ENCODE measurements at regions not wholly inside any gene's neighbourhood (a gene's known extent, or its start where the extent isn't known, plus 50 kb on each side); places are given as distances from the start of the nearest gene placed in this dataset.

DNA sequence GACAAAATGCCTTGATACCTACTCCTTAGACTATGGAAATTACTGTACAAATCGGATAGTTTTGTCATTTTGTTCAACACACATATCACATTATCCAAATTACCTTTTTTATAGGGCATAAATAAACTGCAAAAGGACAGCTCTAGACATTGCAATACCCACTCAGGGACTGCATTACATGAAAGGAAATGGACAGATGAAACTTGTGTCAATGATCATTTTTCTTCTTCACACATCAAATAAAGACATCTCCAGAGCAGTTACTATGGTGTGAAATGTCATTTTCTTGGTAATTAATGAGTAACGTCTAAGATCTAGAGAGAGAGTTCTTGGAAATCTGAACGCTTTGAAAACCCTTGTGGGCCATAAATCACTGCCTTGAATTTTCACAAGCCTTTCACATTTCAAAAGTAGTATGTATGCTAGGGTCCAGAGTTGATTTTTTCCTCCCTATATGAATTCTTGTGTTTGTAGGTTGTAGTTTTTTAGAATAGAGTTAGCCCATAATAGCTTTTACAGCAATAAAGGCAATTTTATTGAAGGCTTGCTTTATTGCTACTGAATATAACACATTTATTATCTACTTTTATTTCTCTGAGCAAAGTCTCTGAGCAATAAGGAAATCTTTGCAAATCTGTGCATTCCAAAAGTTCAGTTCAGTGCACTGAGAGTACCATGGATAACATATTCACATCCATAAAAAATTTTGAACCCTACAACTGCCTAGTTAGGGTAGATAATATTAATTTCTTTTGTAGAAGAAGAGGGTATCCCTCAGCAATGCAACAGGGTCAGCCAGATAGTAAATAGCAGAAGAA is 358.0 kb upstream of the PCSK5 start:
- no peak for TF ChIP-seq POLR2A (IDR thresholded peaks at IDR 0.05)
- TF ChIP-seq, protein P1, sequence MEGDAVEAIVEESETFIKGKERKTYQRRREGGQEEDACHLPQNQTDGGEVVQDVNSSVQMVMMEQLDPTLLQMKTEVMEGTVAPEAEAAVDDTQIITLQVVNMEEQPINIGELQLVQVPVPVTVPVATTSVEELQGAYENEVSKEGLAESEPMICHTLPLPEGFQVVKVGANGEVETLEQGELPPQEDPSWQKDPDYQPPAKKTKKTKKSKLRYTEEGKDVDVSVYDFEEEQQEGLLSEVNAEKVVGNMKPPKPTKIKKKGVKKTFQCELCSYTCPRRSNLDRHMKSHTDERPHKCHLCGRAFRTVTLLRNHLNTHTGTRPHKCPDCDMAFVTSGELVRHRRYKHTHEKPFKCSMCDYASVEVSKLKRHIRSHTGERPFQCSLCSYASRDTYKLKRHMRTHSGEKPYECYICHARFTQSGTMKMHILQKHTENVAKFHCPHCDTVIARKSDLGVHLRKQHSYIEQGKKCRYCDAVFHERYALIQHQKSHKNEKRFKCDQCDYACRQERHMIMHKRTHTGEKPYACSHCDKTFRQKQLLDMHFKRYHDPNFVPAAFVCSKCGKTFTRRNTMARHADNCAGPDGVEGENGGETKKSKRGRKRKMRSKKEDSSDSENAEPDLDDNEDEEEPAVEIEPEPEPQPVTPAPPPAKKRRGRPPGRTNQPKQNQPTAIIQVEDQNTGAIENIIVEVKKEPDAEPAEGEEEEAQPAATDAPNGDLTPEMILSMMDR (IDR thresholded peaks at IDR 0.05): no peak

Measured in testis (tissue), 2 donors.